GM10248 (cell line): ENCODE measurements at regions not wholly inside any gene's neighbourhood (a gene's known extent, or its start where the extent isn't known, plus 50 kb on each side); places are given as distances from the start of the nearest gene placed in this dataset.

Experiments
- CTCF ChIA-PET: fragments of 300-600 bp; sonication (Branson Sonifier 250); formaldehyde crosslinking; extraction: SDS; loops from one replicate; lab custom pipeline; 2021; ENCODE audit warnings: antibody characterized with exemption; lab: Yijun Ruan, JAX
- POLR2A ChIA-PET: fragments of 350-650 bp; sonication (Branson Sonifier 250); formaldehyde crosslinking; extraction: SDS; loops from one replicate; lab custom pipeline; 2020; ENCODE audit warnings: antibody characterized with exemption; lab: Yijun Ruan, JAX
- DNase-seq: peaks from one replicate; pipeline ENCODE4 v3.0.0; 2012; ENCODE audit errors: extremely low spot score
- TF ChIP-seq, protein P1 (sequence below): IDR thresholded peaks from 2 replicates; pipeline ENCODE4 v1.5.1; 2012; ENCODE audit warnings: mild to moderate bottlenecking, low read depth; ENCODE audit errors: extremely low read depth, missing control alignments, control extremely low read depth

DNA sequence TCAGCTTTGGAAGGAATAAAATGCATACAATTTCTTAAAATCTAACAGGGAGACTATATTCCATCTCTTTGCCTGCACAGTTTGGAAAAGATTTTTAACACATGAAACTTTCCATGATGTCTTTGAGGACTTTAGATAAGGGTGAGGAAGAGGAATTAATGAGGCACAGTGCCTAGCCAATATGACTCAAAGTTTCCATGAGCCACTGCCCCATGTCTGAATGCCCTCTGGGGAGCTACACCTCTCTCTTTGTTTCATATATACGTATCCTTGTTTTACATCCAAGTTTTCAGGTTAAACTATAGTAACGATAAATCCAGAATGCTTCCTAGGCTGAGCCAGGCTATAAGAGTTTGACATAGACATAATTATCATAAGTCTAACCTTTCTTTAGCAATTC lies 349.3 kb upstream of the TLE4 start:
- TF ChIP-seq, protein P1, sequence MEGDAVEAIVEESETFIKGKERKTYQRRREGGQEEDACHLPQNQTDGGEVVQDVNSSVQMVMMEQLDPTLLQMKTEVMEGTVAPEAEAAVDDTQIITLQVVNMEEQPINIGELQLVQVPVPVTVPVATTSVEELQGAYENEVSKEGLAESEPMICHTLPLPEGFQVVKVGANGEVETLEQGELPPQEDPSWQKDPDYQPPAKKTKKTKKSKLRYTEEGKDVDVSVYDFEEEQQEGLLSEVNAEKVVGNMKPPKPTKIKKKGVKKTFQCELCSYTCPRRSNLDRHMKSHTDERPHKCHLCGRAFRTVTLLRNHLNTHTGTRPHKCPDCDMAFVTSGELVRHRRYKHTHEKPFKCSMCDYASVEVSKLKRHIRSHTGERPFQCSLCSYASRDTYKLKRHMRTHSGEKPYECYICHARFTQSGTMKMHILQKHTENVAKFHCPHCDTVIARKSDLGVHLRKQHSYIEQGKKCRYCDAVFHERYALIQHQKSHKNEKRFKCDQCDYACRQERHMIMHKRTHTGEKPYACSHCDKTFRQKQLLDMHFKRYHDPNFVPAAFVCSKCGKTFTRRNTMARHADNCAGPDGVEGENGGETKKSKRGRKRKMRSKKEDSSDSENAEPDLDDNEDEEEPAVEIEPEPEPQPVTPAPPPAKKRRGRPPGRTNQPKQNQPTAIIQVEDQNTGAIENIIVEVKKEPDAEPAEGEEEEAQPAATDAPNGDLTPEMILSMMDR: no peak
- ChIA-PET CTCF (no interaction called here), POLR2A (no interaction called here)
- no peak for DNase-seq

DNA sequence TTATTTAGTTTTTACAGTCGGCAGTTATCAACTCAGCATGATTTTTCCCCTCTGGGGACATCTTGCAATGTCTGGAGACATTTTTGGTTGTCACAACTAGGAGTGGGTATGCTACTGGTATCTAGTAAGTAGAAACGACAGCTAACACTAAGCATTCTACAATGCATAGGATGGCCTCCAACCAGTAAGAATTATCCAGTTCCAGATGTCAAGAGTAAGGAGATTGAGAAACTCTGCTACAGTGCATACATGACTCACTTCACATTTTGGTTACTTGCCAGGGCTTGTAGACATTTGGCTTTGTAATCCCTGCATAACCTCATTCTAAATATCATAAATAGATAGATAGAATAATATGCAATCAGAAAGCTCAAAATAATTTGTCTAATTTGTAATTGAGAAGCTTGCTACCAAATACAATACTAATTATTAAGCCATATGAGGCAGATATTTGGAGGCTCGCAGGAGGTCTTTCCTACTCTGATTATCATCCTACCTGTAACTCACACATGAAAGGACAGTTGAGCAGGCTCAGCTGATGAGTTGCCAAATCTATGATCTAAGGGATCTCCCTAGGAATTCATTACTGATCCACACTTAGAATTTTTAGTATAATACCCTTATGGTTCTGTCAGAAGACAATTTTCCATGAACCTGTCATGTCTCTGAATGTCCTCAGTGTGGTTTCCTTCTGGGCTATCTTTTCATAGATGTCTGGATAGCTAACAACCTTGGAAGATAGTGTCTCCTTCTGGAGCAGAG lies 346.9 kb upstream of the TLE4 start:
- POLR2A ChIA-PET: no interaction called here
- CTCF ChIA-PET: no interaction called here
- TF ChIP-seq, protein P1: no peak
- no peak for DNase-seq

DNA sequence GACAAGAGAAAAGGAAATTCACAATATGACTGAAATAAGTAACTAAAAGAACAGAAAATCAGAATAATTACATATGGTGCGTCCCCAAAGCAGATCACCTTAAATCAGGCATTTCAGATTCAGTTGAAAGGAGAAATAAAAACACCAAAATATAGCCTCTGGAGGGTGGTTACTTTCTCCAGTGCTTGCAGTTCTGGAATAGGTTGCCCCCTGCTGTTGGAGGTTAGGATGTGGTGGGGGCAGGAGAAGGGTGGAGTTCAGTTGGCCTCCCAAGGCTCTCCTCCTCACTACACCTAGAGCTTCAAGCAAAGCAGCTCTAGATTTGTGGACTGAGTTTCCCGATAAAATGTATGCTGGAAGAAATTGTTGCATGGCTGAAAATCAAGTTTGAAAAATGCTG lies 338.2 kb upstream of the TLE4 start:
- DNase-seq: peak; percentile 18
- TF ChIP-seq, protein P1: peak; percentile 17
- ChIA-PET POLR2A (no interaction called here), CTCF (interaction anchor here (1.8 kb wide), 1 partner anchor 18 kb away, joined by 5 read pairs; no protein-coding TSS in a partner anchor)

DNA sequence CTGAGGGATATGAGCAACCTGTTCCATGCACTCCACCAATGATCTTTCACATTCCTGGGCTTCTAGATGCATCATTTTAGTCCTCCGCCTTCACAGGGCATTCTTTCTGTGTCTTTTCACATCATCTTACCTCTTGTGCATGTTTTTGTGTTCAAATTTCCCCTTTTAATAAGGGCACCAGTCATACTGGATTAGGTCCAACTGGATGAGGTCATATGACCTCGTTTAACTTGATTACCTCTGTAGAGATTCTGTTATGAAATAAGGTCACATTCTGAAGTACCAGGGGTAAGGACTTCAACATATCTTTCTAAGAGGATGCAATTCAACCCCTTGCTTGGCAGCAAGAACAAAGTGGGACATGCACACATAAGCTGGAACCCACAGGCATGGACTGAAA lies 335.3 kb upstream of the TLE4 start:
- DNase-seq: no peak
- TF ChIP-seq, protein P1: no peak
- ChIA-PET POLR2A (no interaction called here), CTCF (interaction anchor here (1.1 to 1.3 kb wide), 2 partner anchors 20 to 636 kb away, joined by 3 read pairs; no protein-coding TSS in a partner anchor)

DNA sequence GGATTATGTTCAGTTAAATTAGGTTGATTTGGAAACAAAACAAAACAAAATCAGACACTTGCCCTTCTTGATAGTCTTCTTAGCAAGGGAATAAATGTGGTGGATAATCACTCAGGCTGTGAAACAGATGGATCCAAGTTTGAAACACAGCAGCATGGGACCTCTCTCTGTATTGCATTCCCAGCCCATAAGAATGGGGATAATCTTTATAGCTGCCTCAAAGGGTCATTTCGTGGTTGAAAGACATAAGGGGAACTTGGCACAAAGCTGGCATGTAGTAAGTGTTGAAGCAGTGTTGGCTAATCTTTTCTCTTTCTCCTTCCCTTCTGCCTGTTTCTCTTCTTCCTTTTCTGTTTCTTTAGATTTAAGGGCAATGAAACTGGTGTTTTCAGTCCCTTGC lies 333.9 kb upstream of the TLE4 start:
- no peak for DNase-seq
- CTCF ChIA-PET: no interaction called here
- POLR2A ChIA-PET: no interaction called here
- TF ChIP-seq, protein P1: no peak

DNA sequence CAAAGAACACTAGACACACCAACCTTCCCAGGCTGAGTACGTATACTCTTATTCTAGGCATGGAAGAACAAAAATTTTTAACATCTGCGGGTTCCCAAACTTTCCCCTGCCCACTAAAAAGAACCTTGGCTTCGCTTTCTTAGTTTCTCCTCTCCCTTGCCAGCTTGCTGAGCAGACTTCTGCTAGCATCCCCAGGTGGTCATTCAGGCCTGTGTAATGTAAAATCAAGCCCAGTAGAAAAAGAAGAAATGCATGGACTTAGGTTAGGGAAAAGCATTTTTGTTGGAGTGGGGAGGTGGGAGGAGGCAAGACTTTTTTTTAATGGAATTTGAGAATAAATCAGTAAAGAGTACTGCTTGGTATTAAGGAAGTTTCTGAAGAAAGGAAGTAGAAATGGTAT lies 331.0 kb upstream of the TLE4 start:
- DNase-seq: no peak
- TF ChIP-seq, protein P1: no peak
- POLR2A ChIA-PET: no interaction called here
- CTCF ChIA-PET: no interaction called here
